ENCODE measurements at regions not wholly inside any gene's neighbourhood (a gene's known extent, or its start where the extent isn't known, plus 50 kb on each side); places are given as distances from the start of the nearest gene placed in this dataset.

DNA sequence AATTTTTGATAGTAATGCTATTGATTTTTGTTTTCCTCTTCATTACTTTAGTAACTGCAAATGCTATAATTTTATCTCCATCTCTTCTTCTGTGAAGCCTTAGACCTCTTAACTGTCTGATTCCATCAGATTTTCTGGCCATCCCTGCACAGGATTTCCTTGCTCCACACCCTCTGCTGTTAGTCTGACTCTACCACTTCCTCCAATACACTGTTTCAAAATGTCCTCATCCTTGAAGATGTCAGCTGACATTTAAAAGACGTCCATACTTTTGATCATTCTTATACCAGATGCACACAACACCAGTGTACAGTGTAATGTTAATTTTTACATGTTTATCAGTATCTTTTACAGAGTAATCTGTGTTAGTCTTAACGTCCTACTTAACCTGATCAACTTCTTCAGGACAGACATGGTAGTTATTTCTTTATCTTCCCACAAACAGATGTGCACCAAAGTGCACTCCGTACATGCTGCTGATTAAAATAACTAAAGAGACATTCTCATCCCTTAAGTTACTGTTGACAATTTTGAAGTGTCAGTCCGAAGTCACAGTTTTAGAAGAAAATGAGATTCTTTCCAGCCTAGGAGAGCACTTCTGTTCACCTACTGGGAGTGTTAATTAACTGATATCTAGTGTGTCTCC, 102.4 kb upstream of the RASGRP1 start:
- Histone ChIP-seq H3K27ac (ENCODE audit: low read depth in 1 of 3, low read length in 2 of 3) (no peak overlapping the region), H3K36me3 (ENCODE audit: control insufficient read depth in 3 of 3, insufficient read depth in 2 of 3, low read depth in 1 of 3, low read length in 3 of 3) (no peaks in the 10 kb centered on the region), H3K4me1 (ENCODE audit: control insufficient read depth in 3 of 3, insufficient read depth in 2 of 3, low read depth in 1 of 3, low read length in 2 of 3) (no peaks in the 10 kb centered on the region), H3K4me3 (ENCODE audit: low read depth in 1 of 3, low read length in 3 of 3) (no peak overlapping the region), H3K27me3 (ENCODE audit: control insufficient read depth in 3 of 3, insufficient read depth in 3 of 3, low read length in 3 of 3) (no peaks in the 10 kb centered on the region), H3K9me3 (ENCODE audit: control insufficient read depth in 2 of 2, insufficient read depth in 1 of 2, low read depth in 1 of 2, low read length in 1 of 2) (no peaks in the 10 kb centered on the region)
- no peak for DNase-seq
- WGBS, 3 donors = 16 to 40% (median 29%) methylated on average over 4 of the region's 4 CpGs
- FAIRE-seq = no peak

- Histone ChIP-seq H3K27ac (ENCODE audit: low read depth in 1 of 3, low read length in 2 of 3) (no peak overlapping the region), H3K9me3 (ENCODE audit: control insufficient read depth in 2 of 2, insufficient read depth in 1 of 2, low read depth in 1 of 2, low read length in 1 of 2) (no peaks in the 10 kb centered on the region), H3K4me3 (ENCODE audit: low read depth in 1 of 3, low read length in 3 of 3) (no peak overlapping the region), H3K4me1 (ENCODE audit: control insufficient read depth in 3 of 3, insufficient read depth in 2 of 3, low read depth in 1 of 3, low read length in 2 of 3) (no peaks in the 10 kb centered on the region), H3K27me3 (ENCODE audit: control insufficient read depth in 3 of 3, insufficient read depth in 3 of 3, low read length in 3 of 3) (peaks cover 0 to 4% (median 0%) of the 10 kb centered on the region in 3 donors), H3K36me3 (ENCODE audit: control insufficient read depth in 3 of 3, insufficient read depth in 2 of 3, low read depth in 1 of 3, low read length in 3 of 3) (no peaks in the 10 kb centered on the region)
- 93 to 96% (median 95%) methylated on average over 5 of the region's 5 CpGs for WGBS, 3 donors
- FAIRE-seq (no peak), DNase-seq (no peak)
These were observed 103.6 kb upstream of the RASGRP1 start for GRCh38 chr15:38667890-38668850.

- FAIRE-seq = no peak
- Histone ChIP-seq H3K36me3 (ENCODE audit: control insufficient read depth in 3 of 3, insufficient read depth in 2 of 3, low read depth in 1 of 3, low read length in 3 of 3) (no peaks in the 10 kb centered on the region), H3K9me3 (ENCODE audit: control insufficient read depth in 2 of 2, insufficient read depth in 1 of 2, low read depth in 1 of 2, low read length in 1 of 2) (no peaks in the 10 kb centered on the region), H3K4me1 (ENCODE audit: control insufficient read depth in 3 of 3, insufficient read depth in 2 of 3, low read depth in 1 of 3, low read length in 2 of 3) (no peaks in the 10 kb centered on the region), H3K27me3 (ENCODE audit: control insufficient read depth in 3 of 3, insufficient read depth in 3 of 3, low read length in 3 of 3) (peaks cover 0 to 6% (median 0%) of the 10 kb centered on the region in 3 donors), H3K27ac (ENCODE audit: low read depth in 1 of 3, low read length in 2 of 3) (no peak overlapping the region), H3K4me3 (ENCODE audit: low read depth in 1 of 3, low read length in 3 of 3) (no peak overlapping the region)
- no peak for DNase-seq
- 72 to 89% (median 82%) methylated on average over 8 of the region's 8 CpGs for WGBS, 3 donors
These were observed 104.3 kb upstream of the RASGRP1 start for GRCh38 chr15:38668898-38669391.

GRCh38 chr15:38670128-38671005, 105.8 kb upstream of the RASGRP1 start:
- H3K9me3 ChIP-seq (ENCODE audit: control insufficient read depth in 2 of 2, insufficient read depth in 1 of 2, low read depth in 1 of 2, low read length in 1 of 2) = no peaks in the 10 kb centered on the region
- H3K36me3 ChIP-seq (ENCODE audit: control insufficient read depth in 3 of 3, insufficient read depth in 2 of 3, low read depth in 1 of 3, low read length in 3 of 3) = no peaks in the 10 kb centered on the region
- 73 to 83% (median 80%) methylated on average over 3 of the region's 3 CpGs for WGBS, 3 donors
- DNase-seq = peak in 1 of 2 donors; percentile 46
- no peak for FAIRE-seq
- no peak overlapping the region for H3K4me3 ChIP-seq (ENCODE audit: low read depth in 1 of 3, low read length in 3 of 3)
- no peaks in the 10 kb centered on the region for H3K4me1 ChIP-seq (ENCODE audit: control insufficient read depth in 3 of 3, insufficient read depth in 2 of 3, low read depth in 1 of 3, low read length in 2 of 3)
- peak overlapping the region in 2 of 3 donors; percentile 56 to 77 for H3K27ac ChIP-seq (ENCODE audit: low read depth in 1 of 3, low read length in 2 of 3)
- H3K27me3 ChIP-seq (ENCODE audit: control insufficient read depth in 3 of 3, insufficient read depth in 3 of 3, low read length in 3 of 3) = peaks cover 0 to 6% (median 0%) of the 10 kb centered on the region in 3 donors

DNA sequence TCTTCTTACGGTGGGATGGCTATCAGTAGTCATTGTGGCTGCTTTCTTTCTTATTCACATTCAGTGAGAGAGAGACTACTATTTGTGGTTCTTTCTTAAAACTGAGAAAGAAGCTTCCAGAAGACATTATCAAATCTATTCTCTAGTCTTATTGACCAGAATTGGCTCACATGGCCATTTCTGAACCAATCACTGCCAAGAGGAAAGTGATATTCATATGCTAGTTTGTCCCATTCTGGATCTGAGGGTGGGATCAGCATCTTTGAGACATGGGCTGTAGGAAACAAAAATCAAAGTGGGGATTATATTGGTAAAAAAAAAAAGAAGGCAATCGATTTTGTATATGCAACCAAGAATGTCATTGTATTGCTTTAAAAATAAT, 106.4 kb upstream of the RASGRP1 start:
- H3K27me3 ChIP-seq (ENCODE audit: control insufficient read depth in 3 of 3, insufficient read depth in 3 of 3, low read length in 3 of 3) = peaks cover 0 to 6% (median 0%) of the 10 kb centered on the region in 3 donors
- H3K36me3 ChIP-seq (ENCODE audit: control insufficient read depth in 3 of 3, insufficient read depth in 2 of 3, low read depth in 1 of 3, low read length in 3 of 3) = no peaks in the 10 kb centered on the region
- DNase-seq (no peak), FAIRE-seq (no peak)
- 74 to 93% (median 85%) methylated on average over 2 of the region's 2 CpGs for WGBS, 3 donors
- no peaks in the 10 kb centered on the region for H3K9me3 ChIP-seq (ENCODE audit: control insufficient read depth in 2 of 2, insufficient read depth in 1 of 2, low read depth in 1 of 2, low read length in 1 of 2)
- peak overlapping the region in 2 of 3 donors; percentile 52 to 54 for H3K27ac ChIP-seq (ENCODE audit: low read depth in 1 of 3, low read length in 2 of 3)
- H3K4me1 ChIP-seq (ENCODE audit: control insufficient read depth in 3 of 3, insufficient read depth in 2 of 3, low read depth in 1 of 3, low read length in 2 of 3) = no peaks in the 10 kb centered on the region
- H3K4me3 ChIP-seq (ENCODE audit: low read depth in 1 of 3, low read length in 3 of 3) = no peak overlapping the region

- 69 to 86% (median 76%) methylated on average over 6 of the region's 6 CpGs for WGBS, 3 donors
- FAIRE-seq (no peak), DNase-seq (no peak)
- Histone ChIP-seq H3K36me3 (ENCODE audit: control insufficient read depth in 3 of 3, insufficient read depth in 2 of 3, low read depth in 1 of 3, low read length in 3 of 3) (no peaks in the 10 kb centered on the region), H3K4me1 (ENCODE audit: control insufficient read depth in 3 of 3, insufficient read depth in 2 of 3, low read depth in 1 of 3, low read length in 2 of 3) (no peaks in the 10 kb centered on the region), H3K9me3 (ENCODE audit: control insufficient read depth in 2 of 2, insufficient read depth in 1 of 2, low read depth in 1 of 2, low read length in 1 of 2) (no peaks in the 10 kb centered on the region), H3K4me3 (ENCODE audit: low read depth in 1 of 3, low read length in 3 of 3) (no peak overlapping the region), H3K27me3 (ENCODE audit: control insufficient read depth in 3 of 3, insufficient read depth in 3 of 3, low read length in 3 of 3) (peaks cover 0 to 6% (median 0%) of the 10 kb centered on the region in 3 donors), H3K27ac (ENCODE audit: low read depth in 1 of 3, low read length in 2 of 3) (peak overlapping the region in 1 of 3 donors; percentile 86)
These were observed 107.2 kb upstream of the RASGRP1 start for GRCh38 chr15:38671675-38672254.

DNA sequence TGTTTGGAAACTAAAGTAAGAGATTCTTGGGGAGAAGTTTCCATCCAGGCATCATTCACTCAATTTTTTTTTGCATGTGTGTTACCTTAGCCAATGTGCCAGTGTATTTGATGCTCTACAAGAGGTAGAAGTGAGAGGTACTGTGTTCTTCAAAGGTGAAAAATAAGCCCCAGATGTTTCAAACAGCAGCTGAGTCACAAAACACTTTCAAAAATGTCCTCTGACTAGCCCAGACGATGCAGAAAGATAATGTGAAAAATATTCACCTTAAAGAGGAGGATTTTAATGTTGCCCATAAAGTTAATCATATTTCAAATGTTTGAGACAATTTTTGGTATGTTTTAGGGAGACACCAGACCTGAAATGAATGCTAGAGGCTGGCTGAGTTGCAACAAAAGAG, 107.7 kb upstream of the RASGRP1 start:
- Histone ChIP-seq H3K27ac (ENCODE audit: low read depth in 1 of 3, low read length in 2 of 3) (peak overlapping the region in 1 of 3 donors; percentile 86), H3K9me3 (ENCODE audit: control insufficient read depth in 2 of 2, insufficient read depth in 1 of 2, low read depth in 1 of 2, low read length in 1 of 2) (no peaks in the 10 kb centered on the region), H3K36me3 (ENCODE audit: control insufficient read depth in 3 of 3, insufficient read depth in 2 of 3, low read depth in 1 of 3, low read length in 3 of 3) (no peaks in the 10 kb centered on the region), H3K4me3 (ENCODE audit: low read depth in 1 of 3, low read length in 3 of 3) (no peak overlapping the region), H3K4me1 (ENCODE audit: control insufficient read depth in 3 of 3, insufficient read depth in 2 of 3, low read depth in 1 of 3, low read length in 2 of 3) (no peaks in the 10 kb centered on the region), H3K27me3 (ENCODE audit: control insufficient read depth in 3 of 3, insufficient read depth in 3 of 3, low read length in 3 of 3) (peaks cover 0 to 6% (median 0%) of the 10 kb centered on the region in 3 donors)
- 67 to 77% (median 70%) methylated on average over 1 of the region's 1 CpG for WGBS, 3 donors
- FAIRE-seq = no peak
- DNase-seq = no peak

Measured in small intestine (tissue), 7 donors.